H1 (cell line): ENCODE measurements at regions not wholly inside any gene's neighbourhood (a gene's known extent, or its start where the extent isn't known, plus 50 kb on each side); places are given as distances from the start of the nearest gene placed in this dataset.

ENCODE experiments used
- ASH2L ChIP-seq: fragments of 200-600, 300-600 bp; sonication (generic); IDR thresholded peaks from one replicate; pipeline ENCODE4 v1.7.1; 2017; ENCODE audit warnings: low read length
- BCL11A ChIP-seq, 2 experiments: IDR thresholded peaks; one replicate each; pipeline ENCODE4 v1.6.1; 2011; ENCODE audit warnings: low read depth in 2 of 2, low read length in 2 of 2, mild to moderate bottlenecking in 2 of 2
- SIX5 ChIP-seq: IDR thresholded peaks from 2 replicates; pipeline ENCODE4 v1.6.1; 2011; ENCODE audit warnings: mild to moderate bottlenecking, low read depth, low read length
- TF ChIP-seq, protein P1 (sequence below): IDR thresholded peaks from 2 replicates; pipeline ENCODE4 v1.6.1; 2012; ENCODE audit warnings: inconsistent platforms

DNA sequence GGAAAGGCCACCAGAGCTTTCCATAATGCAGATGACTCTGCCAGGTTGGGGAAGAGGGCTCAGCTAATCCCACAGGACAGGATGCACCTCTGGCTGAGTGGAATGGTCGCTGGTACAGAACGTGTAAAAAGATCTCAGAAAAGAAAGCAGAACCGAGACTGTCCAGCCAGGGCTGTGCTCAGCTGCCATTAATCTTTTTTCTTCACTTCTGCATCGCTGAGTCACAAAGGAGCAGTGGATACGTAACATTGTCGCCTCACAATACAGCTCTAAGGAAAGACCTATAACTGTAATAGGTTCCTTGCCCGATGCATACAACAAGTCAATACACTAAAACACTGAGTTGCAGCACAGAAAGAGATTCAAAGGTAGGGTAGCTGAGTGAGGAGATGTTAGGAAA lies 354.2 kb downstream of the EN1 start (continued):
- TF ChIP-seq ASH2L (no peak), BCL11A (IDR thresholded peaks at IDR 0.05; ENCODE audit: low read depth in 2 of 2, low read length in 2 of 2) (no peak), SIX5 (no peak)
- TF ChIP-seq, protein P1, sequence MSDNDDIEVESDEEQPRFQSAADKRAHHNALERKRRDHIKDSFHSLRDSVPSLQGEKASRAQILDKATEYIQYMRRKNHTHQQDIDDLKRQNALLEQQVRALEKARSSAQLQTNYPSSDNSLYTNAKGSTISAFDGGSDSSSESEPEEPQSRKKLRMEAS = no peak
- TF ChIP-seq, all 59 proteins: peak for 0
